Pons (tissue), 1 donor: ENCODE measurements at regions not wholly inside any gene's neighbourhood (a gene's known extent, or its start where the extent isn't known, plus 50 kb on each side); places are given as distances from the start of the nearest gene placed in this dataset.

Source experiments
- DNase-seq: peaks from one replicate; pipeline ENCODE4 v3.0.0-alpha.2; 2016; ENCODE audit warnings: low spot score

GRCh38 chr2:193332941-193333340 lies 1138.2 kb upstream of the TMEFF2 start:
- DNase-seq = no peak

DNA sequence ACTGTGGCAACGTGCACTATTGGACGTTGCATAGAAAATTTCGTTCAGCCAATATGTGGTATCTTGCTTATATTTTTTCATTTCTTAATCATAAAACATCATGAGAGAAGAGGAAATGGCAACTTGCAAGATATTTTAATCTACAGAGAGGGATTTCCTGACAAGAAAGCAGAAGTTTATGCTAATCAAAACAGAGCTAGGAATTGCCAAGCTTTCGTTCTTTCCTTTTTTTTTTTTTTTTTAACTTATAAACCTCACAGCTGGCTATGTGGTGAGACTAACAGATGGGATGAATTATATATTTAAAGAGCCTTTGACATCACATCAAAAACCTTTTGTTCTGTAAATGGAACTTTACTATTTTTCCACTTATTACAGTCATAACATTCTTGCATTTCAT lies 1136.9 kb upstream of the TMEFF2 start:
- DNase-seq = no peak

- no peak for DNase-seq
Measured at GRCh38 chr2:193326296-193326695, 1131.6 kb upstream of the TMEFF2 start.

GRCh38 chr2:193315428-193316091 lies 1120.8 kb upstream of the TMEFF2 start:
- DNase-seq = no peak

GRCh38 chr2:193303464-193303863 lies 1108.7 kb upstream of the TMEFF2 start:
- DNase-seq = no peak

DNA sequence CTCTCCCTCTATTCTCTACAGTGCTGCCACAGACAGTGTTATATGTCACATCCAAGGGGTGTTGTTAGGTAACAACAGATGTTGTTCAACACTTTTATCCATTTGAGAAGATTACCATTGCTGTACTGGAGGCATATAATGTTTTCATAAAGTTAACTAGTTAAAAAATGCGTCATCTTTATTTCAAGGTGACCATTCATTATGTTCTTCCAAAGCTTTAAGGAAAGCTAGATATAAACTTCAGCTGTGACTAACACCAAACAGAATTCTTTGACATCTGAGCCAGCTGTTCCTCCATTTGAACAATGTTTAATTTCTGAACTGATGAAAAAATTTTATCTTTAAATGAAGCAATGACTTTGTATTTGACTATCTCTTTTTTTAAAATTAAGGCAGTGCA lies 1099.6 kb upstream of the TMEFF2 start:
- no peak for DNase-seq

DNA sequence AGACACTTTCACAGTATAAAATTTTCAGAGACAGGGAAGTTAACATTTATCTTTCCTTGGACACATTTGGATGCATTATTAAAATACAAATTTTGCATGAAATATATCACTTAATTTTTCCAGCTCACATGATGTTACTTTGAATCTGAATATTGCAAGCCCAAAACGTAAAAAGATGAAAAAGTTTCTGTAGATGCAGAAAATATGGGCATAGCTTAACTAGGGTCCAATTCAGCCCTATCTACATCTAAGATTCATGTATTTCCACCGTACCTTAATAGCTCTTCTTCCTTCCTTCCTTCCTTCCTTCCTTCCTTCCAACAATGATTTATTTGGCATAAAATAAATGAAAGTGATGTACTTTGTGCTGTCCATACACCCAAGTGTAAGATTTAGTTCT lies 1084.6 kb upstream of the TMEFF2 start:
- no peak for DNase-seq

DNA sequence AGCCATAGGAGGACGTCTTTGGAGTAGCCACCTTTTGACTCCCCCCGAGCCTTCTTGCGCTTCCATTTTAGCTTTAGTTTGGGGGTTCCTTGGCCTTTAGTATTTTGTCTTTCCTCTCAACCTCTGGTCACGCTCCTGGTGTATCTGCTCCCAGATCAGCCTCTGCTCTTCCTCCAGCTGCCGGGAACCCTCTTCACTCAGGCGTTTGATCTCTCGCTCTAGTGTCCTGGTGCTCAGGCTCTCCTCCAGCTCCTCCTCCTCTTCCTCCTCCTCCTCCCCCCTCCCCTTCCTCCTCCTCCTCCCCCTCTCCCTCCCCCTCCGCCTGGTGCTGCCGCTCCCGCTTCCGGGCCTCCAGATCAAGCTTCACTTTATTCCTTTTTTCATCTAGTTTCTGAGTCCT lies 1082.3 kb upstream of the TMEFF2 start:
- DNase-seq = no peak

- DNase-seq = no peak
Measured at GRCh38 chr2:193276560-193276959, 1081.8 kb upstream of the TMEFF2 start.

DNA sequence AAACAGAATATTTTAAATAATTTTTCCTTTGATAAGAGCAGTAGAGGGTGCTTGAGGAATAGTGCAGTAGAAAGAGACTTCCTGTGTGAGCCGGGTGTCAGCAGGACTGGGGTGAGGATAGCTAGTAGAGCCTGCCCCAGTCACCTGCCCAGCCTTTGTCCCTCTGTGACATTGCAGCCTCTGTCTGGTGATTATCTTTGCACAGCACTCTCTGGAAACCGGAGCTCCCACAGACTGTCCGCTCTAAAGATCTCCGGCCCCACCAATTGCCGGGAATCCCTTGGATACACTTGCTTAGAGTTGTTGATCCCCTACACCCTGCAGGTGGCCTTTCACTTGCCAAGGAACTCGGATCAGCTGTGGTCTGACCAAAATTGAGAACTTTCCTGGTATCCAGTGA lies 1081.3 kb upstream of the TMEFF2 start:
- DNase-seq = no peak

DNA sequence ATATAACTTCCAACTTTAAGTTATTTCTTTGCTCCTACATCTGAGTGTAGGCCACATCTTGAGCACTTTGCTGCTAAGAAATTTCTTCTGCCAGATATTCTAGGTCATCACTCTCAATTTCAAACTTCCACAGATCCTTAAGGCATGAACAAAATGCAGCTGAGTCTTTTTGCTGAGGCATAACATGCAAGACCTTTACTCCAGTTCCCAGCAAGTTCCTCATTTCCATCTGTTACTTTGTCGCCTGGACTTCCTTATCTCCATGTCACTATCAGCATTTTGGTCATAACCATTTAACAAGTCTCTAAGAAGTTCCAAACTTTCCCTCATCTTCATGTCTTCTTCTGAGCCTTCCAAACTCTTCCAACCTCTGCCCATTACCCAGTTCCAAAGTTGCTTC lies 1077.3 kb upstream of the TMEFF2 start:
- DNase-seq = peak; percentile 7

GRCh38 chr2:193270816-193271215 lies 1076.1 kb upstream of the TMEFF2 start:
- DNase-seq = no peak

DNA sequence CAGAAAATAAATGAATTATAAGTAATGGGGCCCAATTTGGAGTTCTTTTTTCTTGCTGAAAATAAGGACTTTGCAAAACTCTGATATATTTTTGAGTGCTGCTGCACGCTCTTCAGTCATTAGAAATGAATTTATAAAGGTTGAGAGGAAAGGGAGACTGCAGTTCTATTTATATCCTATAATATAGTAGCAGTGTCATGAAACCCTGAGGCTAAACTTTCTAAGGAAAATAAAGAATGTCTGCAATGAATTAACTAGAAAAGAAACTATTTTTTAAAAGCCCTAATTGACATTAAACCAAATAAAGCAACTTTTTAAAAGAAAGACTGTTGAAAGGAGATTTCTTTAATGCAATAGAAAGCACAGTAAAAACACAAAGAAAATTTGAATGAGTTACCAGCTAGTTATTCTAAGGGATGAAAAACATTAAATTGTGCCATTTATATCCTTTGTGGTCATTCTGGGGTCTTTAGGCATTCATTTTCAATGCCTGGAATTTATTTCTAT lies 1072.8 kb upstream of the TMEFF2 start:
- DNase-seq = no peak

GRCh38 chr2:193253014-193253530 lies 1058.3 kb upstream of the TMEFF2 start:
- no peak for DNase-seq

GRCh38 chr2:193251909-193252308 lies 1057.2 kb upstream of the TMEFF2 start:
- DNase-seq = no peak

GRCh38 chr2:193250389-193250788 lies 1055.7 kb upstream of the TMEFF2 start:
- DNase-seq = no peak

GRCh38 chr2:193240752-193241151 lies 1046.0 kb upstream of the TMEFF2 start:
- no peak for DNase-seq

DNA sequence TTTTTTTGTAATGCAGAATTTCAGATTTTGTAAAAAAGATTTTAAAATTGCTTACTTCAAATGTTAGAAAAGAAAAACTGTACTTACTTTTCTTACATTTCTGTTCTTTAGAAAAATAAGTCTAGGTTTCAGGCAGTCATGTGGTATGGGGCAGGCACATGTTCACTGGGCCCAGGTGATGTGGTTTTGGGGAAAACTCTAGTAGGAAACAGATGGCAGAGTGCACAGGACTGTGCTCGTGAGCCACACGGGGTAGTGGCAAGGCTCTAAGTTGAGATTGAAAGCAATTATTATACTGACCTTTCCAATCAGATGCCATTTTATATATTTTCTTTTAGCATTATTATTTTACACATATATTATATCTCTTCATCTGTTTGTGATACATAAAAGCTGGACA lies 1036.9 kb upstream of the TMEFF2 start:
- DNase-seq = no peak

GRCh38 chr2:193228276-193228675 lies 1033.5 kb upstream of the TMEFF2 start:
- no peak for DNase-seq

DNA sequence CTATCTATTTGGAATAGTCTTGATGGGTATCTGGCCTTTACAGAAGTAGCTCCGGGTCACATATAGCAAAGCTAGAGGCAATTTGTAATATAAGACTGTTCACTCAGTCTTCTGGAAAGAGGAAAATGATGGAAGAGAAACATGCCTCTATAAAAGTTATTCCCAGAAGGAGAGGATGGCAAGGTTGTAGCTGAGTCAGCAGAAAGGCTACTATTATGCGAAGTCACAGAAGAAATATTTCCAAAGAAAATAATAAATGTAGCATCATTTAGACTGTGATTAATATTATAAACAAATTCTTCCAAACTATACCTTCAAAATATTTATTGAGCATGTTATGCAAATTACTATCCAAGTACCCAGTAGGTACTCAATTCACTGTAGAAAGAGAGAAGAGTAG lies 1027.7 kb upstream of the TMEFF2 start:
- no peak for DNase-seq

- no peak for DNase-seq
Measured at GRCh38 chr2:193219413-193219812, 1024.7 kb upstream of the TMEFF2 start.

DNA sequence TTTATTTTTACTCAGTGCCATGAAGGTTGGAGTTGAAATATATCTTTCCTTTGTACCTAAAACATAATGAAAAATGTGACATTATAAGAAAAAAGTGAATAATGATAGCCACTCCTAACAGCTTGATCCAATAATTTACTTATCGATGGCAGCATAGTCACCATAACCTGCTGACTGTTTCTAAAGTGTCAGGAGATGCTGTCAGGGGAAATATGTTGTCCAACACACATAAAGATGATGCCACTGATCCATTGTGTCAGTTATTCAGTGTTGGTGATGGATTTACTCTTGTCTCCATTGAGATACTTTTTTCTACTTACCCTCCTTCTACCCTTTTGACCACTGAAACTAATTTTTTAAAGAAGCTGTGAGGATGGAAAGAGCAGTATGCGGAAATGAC lies 1006.9 kb upstream of the TMEFF2 start:
- no peak for DNase-seq

GRCh38 chr2:193199322-193199721 lies 1004.6 kb upstream of the TMEFF2 start:
- DNase-seq = no peak

DNA sequence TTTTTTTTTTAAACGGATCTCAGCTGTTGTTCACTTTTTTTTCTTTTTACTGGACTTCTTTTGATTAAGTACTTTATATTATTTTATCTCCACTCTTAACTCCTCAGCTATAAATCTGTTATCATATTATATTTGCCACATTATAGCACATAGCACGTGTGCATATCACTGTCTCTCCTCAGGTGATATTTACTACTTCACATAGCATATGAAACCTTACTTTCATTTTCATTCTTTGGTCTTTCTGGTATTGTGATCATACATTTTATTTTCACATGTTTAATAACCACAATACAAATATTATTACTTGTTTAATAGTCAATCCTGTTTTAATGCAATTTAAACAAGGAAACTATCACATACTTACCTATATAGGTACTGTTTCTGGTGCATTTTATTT lies 993.1 kb upstream of the TMEFF2 start:
- DNase-seq = no peak
